Common myeloid progenitor, CD34-positive (primary cell): ENCODE measurements at regions not wholly inside any gene's neighbourhood (a gene's known extent, or its start where the extent isn't known, plus 50 kb on each side); places are given as distances from the start of the nearest gene placed in this dataset.
A peak's percentile ranks its signal among the peaks of the same experiment; 100 is the strongest.

ENCODE experiments used
- CTCF ChIA-PET: fragments of 350-600 bp; sonication (Branson Sonifier 250); formaldehyde crosslinking; loops from one replicate; lab custom pipeline; 2021; ENCODE audit warnings: antibody characterized with exemption; lab: Charles Lee
- POLR2A ChIA-PET: fragments of 350-600 bp; sonication (Branson Sonifier 250); formaldehyde crosslinking; loops from one replicate; lab custom pipeline; 2021; ENCODE audit warnings: antibody characterized with exemption; lab: Charles Lee
- DNase-seq, 3 donors: peaks; one replicate each; pipeline versions ENCODE4 v3.0.0 to v3.0.0-alpha.2; 2013
- H3K27ac ChIP-seq, 2 experiments: 1 replicate in 1 of 2; 2 replicates in 1 of 2; pipeline ENCODE4 v1.7.0; 2013; ENCODE audit warnings: inconsistent platforms in 2 of 2, low read length in 2 of 2, mild to moderate bottlenecking in 2 of 2, low read depth in 1 of 2, moderate library complexity in 1 of 2; ENCODE audit not compliant: severe bottlenecking in 2 of 2, insufficient read depth in 1 of 2, poor library complexity in 1 of 2
- H3K27me3 ChIP-seq, 5 experiments: replicated peaks in 2 of 5; 1 replicate in 3 of 5; 2 replicates in 2 of 5; pipeline versions ENCODE4 v1.6.1 to v1.7.0; 2013; ENCODE audit warnings: low read length in 4 of 5, mild to moderate bottlenecking in 2 of 5, moderate library complexity in 2 of 5, inconsistent platforms in 1 of 5; ENCODE audit not compliant: insufficient read depth in 5 of 5, control insufficient read depth in 4 of 5
- H3K36me3 ChIP-seq, 4 experiments: 1 replicate in 2 of 4; 2 replicates in 2 of 4; pipeline versions ENCODE4 v1.6.1 to v1.7.0; 2013; ENCODE audit warnings: low read length in 3 of 4, control low read depth in 1 of 4, mild to moderate bottlenecking in 1 of 4; ENCODE audit not compliant: control insufficient read depth in 4 of 4, insufficient read depth in 4 of 4
- H3K4me1 ChIP-seq, 4 experiments: 1 replicate in 3 of 4; 2 replicates in 1 of 4; pipeline versions ENCODE4 v1.6.1 to v1.7.1; 2013; ENCODE audit warnings: low read length in 3 of 4, mild to moderate bottlenecking in 3 of 4, control low read depth in 1 of 4, inconsistent platforms in 1 of 4, moderate library complexity in 1 of 4; ENCODE audit not compliant: control insufficient read depth in 4 of 4, insufficient read depth in 4 of 4; ENCODE audit errors: control extremely low read depth in 1 of 4
- H3K4me3 ChIP-seq, 7 experiments: 1 replicate in 4 of 7; 2 replicates in 3 of 7; pipeline versions ENCODE4 v1.5.1 to v1.7.0; 2013; ENCODE audit warnings: mild to moderate bottlenecking in 7 of 7, low read length in 6 of 7, moderate library complexity in 6 of 7, inconsistent platforms in 2 of 7, low read depth in 2 of 7, control low read depth in 1 of 7; ENCODE audit not compliant: insufficient read depth in 4 of 7, control insufficient read depth in 1 of 7; ENCODE audit errors: extremely low read depth in 1 of 7
- H3K9me3 ChIP-seq, 5 experiments: 1 replicate in 4 of 5; 2 replicates in 1 of 5; pipeline versions ENCODE4 v1.6.1 to v1.7.1; 2013; ENCODE audit warnings: low read length in 4 of 5, mild to moderate bottlenecking in 2 of 5, inconsistent platforms in 1 of 5, low read depth in 1 of 5, moderate library complexity in 1 of 5; ENCODE audit not compliant: control insufficient read depth in 4 of 5, insufficient read depth in 2 of 5; ENCODE audit errors: control extremely low read depth in 1 of 5
- WGBS: methylation state at CpG from one replicate; pipeline ENCODE4 v1.1.5; 2013; ENCODE audit not compliant: insufficient coverage; 5-methylcytosine and 5-hydroxymethylcytosine counted together

- Histone ChIP-seq H3K27ac (no peak overlapping the region), H3K36me3 (no peaks in the 10 kb centered on the region), H3K4me1 (peaks cover 3 to 27% (median 12%) of the 10 kb centered on the region in 4 experiments), H3K27me3 (no peaks in the 10 kb centered on the region), H3K9me3 (no peaks in the 10 kb centered on the region), H3K4me3 (no peak overlapping the region)
- CTCF ChIA-PET: interaction anchor here (1.2 to 2.4 kb wide), 6 partner anchors 10 to 475 kb away, joined by 3 to 7 read pairs (median 4); no protein-coding TSS in a partner anchor
- POLR2A ChIA-PET: no interaction called here
- WGBS: 96% methylated on average over 3 of the region's 5 CpGs
- DNase-seq: no peak
Measured at GRCh38 chr5:60285910-60286309, 392.4 kb upstream of the PDE4D start.

GRCh38 chr5:60280943-60281342 is 387.4 kb upstream of the PDE4D start:
- ChIA-PET POLR2A (no interaction called here), CTCF (no interaction called here)
- H3K4me1 ChIP-seq: peaks cover 0 to 22% (median 6%) of the 10 kb centered on the region in 4 experiments
- no peaks in the 10 kb centered on the region for H3K27me3 ChIP-seq
- H3K9me3 ChIP-seq: no peaks in the 10 kb centered on the region
- no peaks in the 10 kb centered on the region for H3K36me3 ChIP-seq
- no peak overlapping the region for H3K4me3 ChIP-seq
- H3K27ac ChIP-seq: no peak overlapping the region
- DNase-seq: no peak
- 95% methylated on average over 3 of the region's 4 CpGs for WGBS

- Histone ChIP-seq H3K36me3 (no peaks in the 10 kb centered on the region), H3K9me3 (no peaks in the 10 kb centered on the region), H3K4me1 (peaks cover 0 to 8% (median 3%) of the 10 kb centered on the region in 4 experiments), H3K27ac (no peak overlapping the region), H3K4me3 (no peak overlapping the region), H3K27me3 (no peaks in the 10 kb centered on the region)
- DNase-seq: peak in 1 of 3 donors; percentile 16
- CTCF ChIA-PET: no interaction called here
- POLR2A ChIA-PET: no interaction called here
Measured at GRCh38 chr5:60277941-60278340, 384.4 kb upstream of the PDE4D start.

GRCh38 chr5:60274747-60275146 is 381.2 kb upstream of the PDE4D start:
- no peaks in the 10 kb centered on the region for H3K9me3 ChIP-seq
- ChIA-PET CTCF (no interaction called here), POLR2A (no interaction called here)
- H3K27me3 ChIP-seq: no peaks in the 10 kb centered on the region
- H3K36me3 ChIP-seq: no peaks in the 10 kb centered on the region
- no peak overlapping the region for H3K4me3 ChIP-seq
- no peak overlapping the region for H3K27ac ChIP-seq
- peaks cover 0 to 8% (median 3%) of the 10 kb centered on the region in 4 experiments for H3K4me1 ChIP-seq
- DNase-seq: no peak

GRCh38 chr5:60271517-60271916 is 378.0 kb upstream of the PDE4D start:
- no peak overlapping the region for H3K27ac ChIP-seq
- ChIA-PET CTCF (interaction anchor here (1.1 to 1.5 kb wide), 2 partner anchors 21 to 23 kb away, joined by 4 read pairs; no protein-coding TSS in a partner anchor), POLR2A (no interaction called here)

GRCh38 chr5:60267907-60268306 is 374.4 kb upstream of the PDE4D start:
- Histone ChIP-seq H3K9me3 (no peaks in the 10 kb centered on the region), H3K4me1 (no peaks in the 10 kb centered on the region), H3K4me3 (no peak overlapping the region), H3K36me3 (no peaks in the 10 kb centered on the region), H3K27ac (no peak overlapping the region), H3K27me3 (no peaks in the 10 kb centered on the region)
- ChIA-PET POLR2A (no interaction called here), CTCF (no interaction called here)
- WGBS: 100% methylated on average over 1 of the region's 3 CpGs
- no peak for DNase-seq

More at GRCh38 chr5:60271517-60271916, 378.0 kb upstream of the PDE4D start:
- WGBS: no CpG with 5 or more reads among the region's 2 CpGs
- no peaks in the 10 kb centered on the region for H3K36me3 ChIP-seq
- H3K4me3 ChIP-seq: no peak overlapping the region
- H3K4me1 ChIP-seq: no peaks in the 10 kb centered on the region
- no peak for DNase-seq
- no peaks in the 10 kb centered on the region for H3K9me3 ChIP-seq
- no peaks in the 10 kb centered on the region for H3K27me3 ChIP-seq

- no peak for DNase-seq
- H3K27me3 ChIP-seq: no peaks in the 10 kb centered on the region
- H3K27ac ChIP-seq: no peak overlapping the region
- no peaks in the 10 kb centered on the region for H3K9me3 ChIP-seq
- H3K4me3 ChIP-seq: no peak overlapping the region
- ChIA-PET CTCF (no interaction called here), POLR2A (no interaction called here)
- H3K36me3 ChIP-seq: no peaks in the 10 kb centered on the region
- peaks cover 2 to 28% (median 8%) of the 10 kb centered on the region in 4 experiments for H3K4me1 ChIP-seq
- WGBS: 100% methylated on average over 5 of the region's 5 CpGs
Measured at GRCh38 chr5:60263346-60263745, 369.8 kb upstream of the PDE4D start.
